Liver (tissue), 3 donors: ENCODE measurements at regions not wholly inside any gene's neighbourhood (a gene's known extent, or its start where the extent isn't known, plus 50 kb on each side); places are given as distances from the start of the nearest gene placed in this dataset.

ENCODE experiments used
- ATF3 ChIP-seq: IDR thresholded peaks from 2 replicates; pipeline ENCODE4 v1.6.1; 2016; ENCODE audit warnings: antibody characterized with exemption
- EGR1 ChIP-seq, 2 donors: IDR thresholded peaks; 2 replicates each; pipeline ENCODE4 v1.6.1; 2016 to 2018; ENCODE audit warnings: antibody characterized with exemption in 2 of 2, low read depth in 2 of 2
- FOXA1 ChIP-seq: IDR thresholded peaks from 2 replicates; pipeline ENCODE4 v1.6.1; 2016; ENCODE audit warnings: antibody characterized with exemption
- HNF4A ChIP-seq, 2 donors: conservative IDR thresholded peaks; 2 replicates each; pipeline ENCODE4 v1.6.1; 2016; ENCODE audit warnings: antibody characterized with exemption in 2 of 2, mild to moderate bottlenecking in 2 of 2
- JUND ChIP-seq, 2 donors: IDR thresholded peaks; 2 replicates each; pipeline ENCODE4 v1.6.1; 2016; ENCODE audit warnings: antibody characterized with exemption in 2 of 2
- MAX ChIP-seq: IDR thresholded peaks from 2 replicates; pipeline ENCODE4 v1.6.1; 2016; ENCODE audit warnings: antibody characterized with exemption
- RAD21 ChIP-seq, 2 donors: IDR thresholded peaks; 2 replicates each; pipeline ENCODE4 v1.6.1; 2016; ENCODE audit warnings: antibody characterized with exemption in 2 of 2, mild to moderate bottlenecking in 2 of 2
- RXRA ChIP-seq, 2 donors: IDR thresholded peaks; 2 replicates each; pipeline ENCODE4 v1.6.1; 2017 to 2018; ENCODE audit warnings: antibody characterized with exemption in 2 of 2, mild to moderate bottlenecking in 1 of 2
- SP1 ChIP-seq: IDR thresholded peaks from 2 replicates; pipeline ENCODE4 v1.6.1; 2018; ENCODE audit warnings: antibody characterized with exemption, mild to moderate bottlenecking
- TAF1 ChIP-seq: conservative IDR thresholded peaks from 2 replicates; pipeline ENCODE4 v1.6.1; 2016; ENCODE audit warnings: antibody characterized with exemption, mild to moderate bottlenecking
- YY1 ChIP-seq: IDR thresholded peaks from 2 replicates; pipeline ENCODE4 v1.6.1; 2016; ENCODE audit warnings: antibody characterized with exemption, mild to moderate bottlenecking
- ZBTB33 ChIP-seq: IDR thresholded peaks from 2 replicates; pipeline ENCODE4 v1.6.1; 2016; ENCODE audit warnings: antibody characterized with exemption
- TF ChIP-seq, protein P1 (sequence below): fragments of 150-350 bp; IDR thresholded peaks from 2 replicates; pipeline ENCODE4 v1.5.1; 2017; ENCODE audit warnings: improper control_type of control experiment, low read depth, low read length; ENCODE audit not compliant: missing input control
- TF ChIP-seq, protein P2 (sequence below): IDR thresholded peaks from 2 replicates; pipeline ENCODE4 v1.6.1; 2016; ENCODE audit warnings: antibody characterized with exemption, mild to moderate bottlenecking
- donor health status: healthy.
- donor health status: healthy.

- TF ChIP-seq, protein P1, sequence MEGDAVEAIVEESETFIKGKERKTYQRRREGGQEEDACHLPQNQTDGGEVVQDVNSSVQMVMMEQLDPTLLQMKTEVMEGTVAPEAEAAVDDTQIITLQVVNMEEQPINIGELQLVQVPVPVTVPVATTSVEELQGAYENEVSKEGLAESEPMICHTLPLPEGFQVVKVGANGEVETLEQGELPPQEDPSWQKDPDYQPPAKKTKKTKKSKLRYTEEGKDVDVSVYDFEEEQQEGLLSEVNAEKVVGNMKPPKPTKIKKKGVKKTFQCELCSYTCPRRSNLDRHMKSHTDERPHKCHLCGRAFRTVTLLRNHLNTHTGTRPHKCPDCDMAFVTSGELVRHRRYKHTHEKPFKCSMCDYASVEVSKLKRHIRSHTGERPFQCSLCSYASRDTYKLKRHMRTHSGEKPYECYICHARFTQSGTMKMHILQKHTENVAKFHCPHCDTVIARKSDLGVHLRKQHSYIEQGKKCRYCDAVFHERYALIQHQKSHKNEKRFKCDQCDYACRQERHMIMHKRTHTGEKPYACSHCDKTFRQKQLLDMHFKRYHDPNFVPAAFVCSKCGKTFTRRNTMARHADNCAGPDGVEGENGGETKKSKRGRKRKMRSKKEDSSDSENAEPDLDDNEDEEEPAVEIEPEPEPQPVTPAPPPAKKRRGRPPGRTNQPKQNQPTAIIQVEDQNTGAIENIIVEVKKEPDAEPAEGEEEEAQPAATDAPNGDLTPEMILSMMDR: no peak
- TF ChIP-seq, protein P2, sequence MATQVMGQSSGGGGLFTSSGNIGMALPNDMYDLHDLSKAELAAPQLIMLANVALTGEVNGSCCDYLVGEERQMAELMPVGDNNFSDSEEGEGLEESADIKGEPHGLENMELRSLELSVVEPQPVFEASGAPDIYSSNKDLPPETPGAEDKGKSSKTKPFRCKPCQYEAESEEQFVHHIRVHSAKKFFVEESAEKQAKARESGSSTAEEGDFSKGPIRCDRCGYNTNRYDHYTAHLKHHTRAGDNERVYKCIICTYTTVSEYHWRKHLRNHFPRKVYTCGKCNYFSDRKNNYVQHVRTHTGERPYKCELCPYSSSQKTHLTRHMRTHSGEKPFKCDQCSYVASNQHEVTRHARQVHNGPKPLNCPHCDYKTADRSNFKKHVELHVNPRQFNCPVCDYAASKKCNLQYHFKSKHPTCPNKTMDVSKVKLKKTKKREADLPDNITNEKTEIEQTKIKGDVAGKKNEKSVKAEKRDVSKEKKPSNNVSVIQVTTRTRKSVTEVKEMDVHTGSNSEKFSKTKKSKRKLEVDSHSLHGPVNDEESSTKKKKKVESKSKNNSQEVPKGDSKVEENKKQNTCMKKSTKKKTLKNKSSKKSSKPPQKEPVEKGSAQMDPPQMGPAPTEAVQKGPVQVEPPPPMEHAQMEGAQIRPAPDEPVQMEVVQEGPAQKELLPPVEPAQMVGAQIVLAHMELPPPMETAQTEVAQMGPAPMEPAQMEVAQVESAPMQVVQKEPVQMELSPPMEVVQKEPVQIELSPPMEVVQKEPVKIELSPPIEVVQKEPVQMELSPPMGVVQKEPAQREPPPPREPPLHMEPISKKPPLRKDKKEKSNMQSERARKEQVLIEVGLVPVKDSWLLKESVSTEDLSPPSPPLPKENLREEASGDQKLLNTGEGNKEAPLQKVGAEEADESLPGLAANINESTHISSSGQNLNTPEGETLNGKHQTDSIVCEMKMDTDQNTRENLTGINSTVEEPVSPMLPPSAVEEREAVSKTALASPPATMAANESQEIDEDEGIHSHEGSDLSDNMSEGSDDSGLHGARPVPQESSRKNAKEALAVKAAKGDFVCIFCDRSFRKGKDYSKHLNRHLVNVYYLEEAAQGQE: no peak
- TF ChIP-seq EGR1 (IDR thresholded peaks at IDR 0.05; ENCODE audit: low read depth in 2 of 2) (no peak), FOXA1 (no peak), HNF4A (conservative IDR thresholded peaks at IDR 0.05) (no peak), MAX (no peak), JUND (IDR thresholded peaks at IDR 0.05) (no peak), SP1 (no peak), RAD21 (IDR thresholded peaks at IDR 0.05) (no peak), TAF1 (no peak), ATF3 (no peak), RXRA (IDR thresholded peaks at IDR 0.05) (no peak), YY1 (no peak), ZBTB33 (no peak)
Observed at GRCh38 chr19:13574933-13575332, 68.7 kb upstream of the CACNA1A start.
